Endothelial cell (in vitro differentiated cells): ENCODE measurements at regions not wholly inside any gene's neighbourhood (a gene's known extent, or its start where the extent isn't known, plus 50 kb on each side); places are given as distances from the start of the nearest gene placed in this dataset.
A peak's percentile ranks its signal among the peaks of the same experiment; 100 is the strongest.

ENCODE experiments used
- DNase-seq: peaks from one replicate; pipeline ENCODE4 v3.0.0; 2021; ENCODE audit warnings: low spot score
- H3K27ac Mint-ChIP-seq: one replicate; pipeline ENCODE4 v1.8.0; 2021; ENCODE audit warnings: mixed read lengths, inconsistent platforms; ENCODE audit not compliant: unreplicated experiment
- H3K27me3 Mint-ChIP-seq: one replicate; pipeline ENCODE4 v1.8.0; 2021; ENCODE audit warnings: mild to moderate bottlenecking, moderate library complexity, mixed read lengths, inconsistent platforms; ENCODE audit not compliant: unreplicated experiment
- H3K36me3 Mint-ChIP-seq: one replicate; pipeline ENCODE4 v1.8.0; 2021; ENCODE audit warnings: mild to moderate bottlenecking, low read depth, mixed read lengths, inconsistent platforms; ENCODE audit not compliant: unreplicated experiment
- H3K4me1 Mint-ChIP-seq: one replicate; pipeline ENCODE4 v1.8.0; 2021; ENCODE audit warnings: mild to moderate bottlenecking, mixed read lengths, inconsistent platforms; ENCODE audit not compliant: unreplicated experiment
- H3K4me3 Mint-ChIP-seq: one replicate; pipeline ENCODE4 v1.8.0; 2021; ENCODE audit warnings: mild to moderate bottlenecking, mixed read lengths, inconsistent platforms; ENCODE audit not compliant: unreplicated experiment
- H3K9me3 Mint-ChIP-seq: one replicate; pipeline ENCODE4 v1.8.0; 2021; ENCODE audit warnings: mixed read lengths, inconsistent platforms; ENCODE audit not compliant: unreplicated experiment
- TF ChIP-seq, protein P1 (sequence below): fragments of 200-600 bp; sonication (generic); IDR thresholded peaks from one replicate; pipeline ENCODE4 v1.5.0; 2021; ENCODE audit warnings: antibody characterized with exemption; ENCODE audit not compliant: unreplicated experiment

DNA sequence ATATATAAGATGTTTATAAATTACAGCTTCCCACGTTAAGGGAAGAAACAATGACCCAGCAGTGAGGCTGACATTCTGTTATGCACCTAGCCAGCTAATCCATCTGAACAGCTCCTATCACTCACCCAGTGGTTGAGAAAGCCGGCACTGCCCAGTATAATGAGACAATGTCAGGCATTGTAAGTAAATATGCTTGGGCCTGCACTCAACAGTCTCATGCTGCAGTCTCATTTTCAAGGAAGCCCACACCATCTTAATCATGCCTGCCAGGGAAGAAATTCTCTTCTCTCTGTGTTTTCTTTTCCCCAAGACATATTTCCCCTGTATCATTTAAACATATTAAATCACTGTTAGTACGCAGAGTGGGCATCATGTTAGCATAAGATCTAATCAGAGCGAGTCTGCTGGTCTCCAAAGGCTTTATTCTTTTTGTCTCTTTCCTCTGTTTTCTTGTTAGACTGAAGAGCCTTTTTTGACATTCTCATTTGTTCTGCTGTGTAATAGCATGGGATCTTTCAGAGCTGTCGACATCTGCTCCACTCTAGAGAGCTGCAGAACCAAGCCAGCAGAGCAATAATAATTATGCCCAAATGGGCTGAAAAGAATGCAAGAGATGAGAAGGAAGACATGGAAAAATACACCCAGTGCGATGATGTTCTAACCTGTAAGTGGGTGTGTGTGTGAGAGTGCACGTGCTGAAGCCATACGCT, 67.6 kb upstream of the SLC22A15 start:
- no peaks in the 10 kb centered on the region for H3K9me3 Mint-ChIP-seq
- H3K4me1 Mint-ChIP-seq, result peaks cover 3% of the 10 kb centered on the region
- TF ChIP-seq, protein P1, sequence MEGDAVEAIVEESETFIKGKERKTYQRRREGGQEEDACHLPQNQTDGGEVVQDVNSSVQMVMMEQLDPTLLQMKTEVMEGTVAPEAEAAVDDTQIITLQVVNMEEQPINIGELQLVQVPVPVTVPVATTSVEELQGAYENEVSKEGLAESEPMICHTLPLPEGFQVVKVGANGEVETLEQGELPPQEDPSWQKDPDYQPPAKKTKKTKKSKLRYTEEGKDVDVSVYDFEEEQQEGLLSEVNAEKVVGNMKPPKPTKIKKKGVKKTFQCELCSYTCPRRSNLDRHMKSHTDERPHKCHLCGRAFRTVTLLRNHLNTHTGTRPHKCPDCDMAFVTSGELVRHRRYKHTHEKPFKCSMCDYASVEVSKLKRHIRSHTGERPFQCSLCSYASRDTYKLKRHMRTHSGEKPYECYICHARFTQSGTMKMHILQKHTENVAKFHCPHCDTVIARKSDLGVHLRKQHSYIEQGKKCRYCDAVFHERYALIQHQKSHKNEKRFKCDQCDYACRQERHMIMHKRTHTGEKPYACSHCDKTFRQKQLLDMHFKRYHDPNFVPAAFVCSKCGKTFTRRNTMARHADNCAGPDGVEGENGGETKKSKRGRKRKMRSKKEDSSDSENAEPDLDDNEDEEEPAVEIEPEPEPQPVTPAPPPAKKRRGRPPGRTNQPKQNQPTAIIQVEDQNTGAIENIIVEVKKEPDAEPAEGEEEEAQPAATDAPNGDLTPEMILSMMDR, result no peak
- no peak overlapping the region for H3K27ac Mint-ChIP-seq
- H3K27me3 Mint-ChIP-seq, result no peaks in the 10 kb centered on the region
- no peak for DNase-seq
- no peak overlapping the region for H3K4me3 Mint-ChIP-seq
- peaks cover 4% of the 10 kb centered on the region for H3K36me3 Mint-ChIP-seq

DNA sequence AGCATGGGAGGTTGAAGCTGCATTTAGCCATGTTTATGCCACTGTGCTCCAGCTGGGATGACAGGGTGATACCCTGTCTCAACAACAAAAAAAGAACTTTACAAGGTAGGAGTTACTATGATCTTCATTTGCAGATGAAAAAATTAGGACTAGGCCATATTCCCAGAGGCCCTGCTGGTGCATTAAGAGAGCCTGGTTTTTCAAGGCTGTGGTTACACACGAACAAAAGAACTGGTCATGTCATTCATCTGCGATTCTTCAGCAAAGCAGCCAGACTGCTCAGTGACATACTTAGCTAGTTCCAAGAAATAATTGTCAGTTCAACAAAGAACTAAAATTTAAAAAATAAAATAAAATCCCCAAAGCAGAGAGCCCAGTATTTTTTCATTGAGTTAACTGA, 66.1 kb upstream of the SLC22A15 start:
- no peak for DNase-seq
- no peak overlapping the region for H3K4me3 Mint-ChIP-seq
- no peaks in the 10 kb centered on the region for H3K27me3 Mint-ChIP-seq
- no peaks in the 10 kb centered on the region for H3K9me3 Mint-ChIP-seq
- H3K36me3 Mint-ChIP-seq, result peaks cover 4% of the 10 kb centered on the region
- H3K27ac Mint-ChIP-seq, result no peak overlapping the region
- TF ChIP-seq, protein P1, result no peak
- peaks cover 3% of the 10 kb centered on the region for H3K4me1 Mint-ChIP-seq

DNA sequence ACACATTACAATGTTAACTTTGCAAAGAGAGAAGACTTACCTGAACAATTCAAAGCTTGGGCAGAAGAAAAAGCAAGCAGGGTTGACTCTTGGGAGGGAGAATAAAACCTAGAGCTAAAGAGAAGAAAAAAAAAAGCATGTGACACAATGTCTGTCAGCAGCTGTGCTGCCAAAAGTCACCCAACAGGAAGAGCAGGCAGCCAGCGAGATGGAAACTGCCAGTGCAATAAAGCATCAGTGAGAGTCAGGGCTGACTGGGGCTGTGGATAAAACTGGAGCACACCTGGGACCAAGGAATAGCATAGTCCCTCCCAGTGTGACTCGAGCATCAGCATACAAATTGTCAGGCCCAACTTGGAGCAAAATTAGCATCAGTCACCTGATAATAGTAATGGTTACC, 65.0 kb upstream of the SLC22A15 start:
- TF ChIP-seq, protein P1, result no peak
- H3K27ac Mint-ChIP-seq, result no peak overlapping the region
- no peaks in the 10 kb centered on the region for H3K27me3 Mint-ChIP-seq
- H3K4me1 Mint-ChIP-seq, result peaks cover 3% of the 10 kb centered on the region
- H3K4me3 Mint-ChIP-seq, result no peak overlapping the region
- DNase-seq, result no peak
- no peaks in the 10 kb centered on the region for H3K9me3 Mint-ChIP-seq
- no peaks in the 10 kb centered on the region for H3K36me3 Mint-ChIP-seq

DNA sequence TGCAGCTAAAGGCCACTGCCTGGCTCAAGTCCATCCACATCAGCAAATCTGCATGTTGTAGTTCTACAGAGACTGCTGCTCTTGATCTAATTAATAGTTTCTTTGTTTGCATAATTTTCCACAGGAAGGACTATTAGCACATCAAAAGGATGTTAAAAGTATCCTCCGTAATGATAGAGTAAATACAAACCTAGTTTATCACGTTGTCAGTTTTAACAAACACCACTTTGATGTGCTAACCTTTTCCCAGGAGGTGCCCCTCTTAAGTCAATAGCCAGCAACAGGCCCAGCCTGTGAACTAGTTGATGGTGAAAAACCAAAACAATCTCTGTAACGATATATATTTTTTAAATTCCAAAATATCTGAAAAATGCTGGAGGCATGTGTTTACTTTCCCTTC, 64.2 kb upstream of the SLC22A15 start:
- no peak for DNase-seq
- Mint-ChIP-seq H3K27me3 (no peaks in the 10 kb centered on the region), H3K36me3 (no peaks in the 10 kb centered on the region), H3K9me3 (no peaks in the 10 kb centered on the region), H3K27ac (no peak overlapping the region), H3K4me1 (peaks cover 3% of the 10 kb centered on the region), H3K4me3 (no peak overlapping the region)
- TF ChIP-seq, protein P1, result no peak

DNA sequence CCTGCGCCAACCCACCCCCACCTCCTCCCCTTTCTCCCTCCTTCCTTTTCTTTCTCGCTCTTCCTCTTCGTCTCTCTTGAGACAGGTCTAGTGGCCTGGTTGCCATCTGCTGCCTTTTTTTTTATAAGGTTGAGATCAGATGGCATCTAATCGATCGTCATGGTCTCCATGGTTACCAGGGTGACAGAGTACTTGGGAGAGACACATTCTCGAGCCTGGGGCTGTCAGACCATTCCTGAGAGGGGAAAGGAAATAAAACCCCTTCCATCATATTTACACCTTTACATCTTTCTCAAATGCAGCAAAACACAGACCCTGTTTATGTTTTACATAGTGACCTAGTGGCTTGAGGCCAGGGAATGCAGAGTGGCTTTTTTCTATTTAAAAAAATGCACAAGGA, 53.5 kb upstream of the SLC22A15 start:
- H3K27ac Mint-ChIP-seq, result peak overlapping the region; percentile 95
- TF ChIP-seq, protein P1, result no peak
- no peaks in the 10 kb centered on the region for H3K36me3 Mint-ChIP-seq

More for the DNA sequence above, 53.5 kb upstream of the SLC22A15 start:
- H3K4me3 Mint-ChIP-seq, result no peak overlapping the region
- DNase-seq, result no peak
- no peaks in the 10 kb centered on the region for H3K9me3 Mint-ChIP-seq
- no peaks in the 10 kb centered on the region for H3K27me3 Mint-ChIP-seq
- peaks cover 31% of the 10 kb centered on the region for H3K4me1 Mint-ChIP-seq
